D341Med (cell line): ENCODE measurements at regions not wholly inside any gene's neighbourhood (a gene's known extent, or its start where the extent isn't known, plus 50 kb on each side); places are given as distances from the start of the nearest gene placed in this dataset.

Source experiments
- DNase-seq: peaks from one replicate; pipeline ENCODE4 v3.0.0; 2012; ENCODE audit warnings: low spot score

GRCh38 chr6:164152611-164153010 lies 738.1 kb downstream of the QKI start:
- DNase-seq, result no peak

- no peak for DNase-seq
These were observed 736.9 kb downstream of the QKI start for GRCh38 chr6:164151161-164152120.

- DNase-seq, result no peak
These were observed 735.7 kb downstream of the QKI start for GRCh38 chr6:164150232-164150631.

- DNase-seq, result no peak
These were observed 734.3 kb downstream of the QKI start for GRCh38 chr6:164148788-164149187.

- DNase-seq, result no peak
These were observed 729.8 kb downstream of the QKI start for GRCh38 chr6:164144316-164144715.

- no peak for DNase-seq
These were observed 727.8 kb downstream of the QKI start for GRCh38 chr6:164142322-164142721.

- DNase-seq, result no peak
These were observed 721.1 kb downstream of the QKI start for GRCh38 chr6:164135511-164136132.

- DNase-seq, result no peak
These were observed 718.6 kb downstream of the QKI start for GRCh38 chr6:164133095-164133494.

- no peak for DNase-seq
These were observed 716.1 kb downstream of the QKI start for GRCh38 chr6:164130585-164130984.

GRCh38 chr6:164130151-164130550 lies 715.6 kb downstream of the QKI start:
- DNase-seq, result no peak

- no peak for DNase-seq
These were observed 714.7 kb downstream of the QKI start for GRCh38 chr6:164129218-164129617.

- no peak for DNase-seq
These were observed 713.6 kb downstream of the QKI start for GRCh38 chr6:164128101-164128500.

- no peak for DNase-seq
These were observed 710.5 kb downstream of the QKI start for GRCh38 chr6:164124986-164125385.

GRCh38 chr6:164124473-164124872 lies 710.0 kb downstream of the QKI start:
- DNase-seq, result no peak

- DNase-seq, result no peak
These were observed 707.6 kb downstream of the QKI start for GRCh38 chr6:164122109-164122508.

GRCh38 chr6:164121527-164121926 lies 707.0 kb downstream of the QKI start:
- no peak for DNase-seq

GRCh38 chr6:164114651-164115050 lies 700.1 kb downstream of the QKI start:
- no peak for DNase-seq

- no peak for DNase-seq
These were observed 699.5 kb downstream of the QKI start for GRCh38 chr6:164114051-164114450.

GRCh38 chr6:164113637-164114036 lies 699.1 kb downstream of the QKI start:
- DNase-seq, result no peak

GRCh38 chr6:164109770-164110140 lies 695.2 kb downstream of the QKI start:
- DNase-seq, result peak; percentile 38

- no peak for DNase-seq
These were observed 694.6 kb downstream of the QKI start for GRCh38 chr6:164108869-164109769.

- no peak for DNase-seq
These were observed 693.6 kb downstream of the QKI start for GRCh38 chr6:164108092-164108491.
